Activated T-cell treated with anti-CD3 and anti-CD28 coated beads for 1 hour (primary cell): ENCODE measurements at regions not wholly inside any gene's neighbourhood (a gene's known extent, or its start where the extent isn't known, plus 50 kb on each side); places are given as distances from the start of the nearest gene placed in this dataset.

Source experiments
- DNase-seq: peaks from one replicate; pipeline ENCODE4 v3.0.0-alpha.2; 2020; ENCODE audit warnings: low read depth

DNA sequence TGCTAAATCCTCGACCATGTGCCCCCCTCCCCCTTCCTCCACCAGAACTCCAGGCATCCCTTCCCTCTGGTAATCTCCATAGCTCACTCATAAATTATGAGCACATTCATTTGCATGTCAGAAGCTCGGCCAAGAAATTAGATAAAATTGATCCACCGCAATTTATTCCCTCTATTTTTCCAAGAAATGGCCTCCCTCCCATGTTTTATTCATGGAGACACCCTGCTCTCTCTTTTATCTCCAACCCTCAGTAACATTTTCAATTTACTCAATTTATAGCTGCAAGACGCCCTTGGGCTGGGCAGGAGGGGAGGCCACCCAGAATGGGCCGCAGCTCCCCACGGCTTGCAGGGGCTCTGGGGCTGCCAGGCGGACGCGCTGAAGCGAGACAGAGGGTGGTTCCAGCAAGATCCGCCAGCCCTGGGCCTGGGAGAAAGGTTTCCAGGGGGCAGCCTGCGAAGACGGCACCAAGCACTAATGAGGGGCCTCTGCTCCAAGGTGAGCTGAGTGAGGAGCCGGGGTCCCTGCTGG is 54.7 kb upstream of the ZNF423 start:
- DNase-seq = no peak

GRCh38 chr16:49911430-49911829 is 55.5 kb upstream of the ZNF423 start:
- DNase-seq = no peak

DNA sequence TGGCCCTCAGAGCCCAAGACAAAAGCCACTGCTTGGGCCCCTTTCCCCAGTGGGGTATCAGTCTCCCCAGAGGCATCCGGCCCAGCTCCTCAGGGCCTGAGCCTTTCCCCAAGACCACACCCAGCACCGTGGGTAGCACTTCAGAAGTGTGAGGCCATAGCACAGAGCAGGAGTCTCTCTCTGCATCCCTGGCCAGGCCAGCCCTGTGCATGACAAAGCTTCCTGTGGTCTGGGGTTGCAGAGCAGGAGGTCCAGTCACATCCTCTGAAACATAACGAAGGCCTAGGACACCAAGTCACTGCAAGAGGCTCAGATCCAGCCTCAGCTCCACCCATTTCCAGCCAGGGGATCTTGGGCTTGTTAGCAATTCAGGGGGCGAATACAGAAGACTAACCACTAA is 56.8 kb upstream of the ZNF423 start:
- no peak for DNase-seq

DNA sequence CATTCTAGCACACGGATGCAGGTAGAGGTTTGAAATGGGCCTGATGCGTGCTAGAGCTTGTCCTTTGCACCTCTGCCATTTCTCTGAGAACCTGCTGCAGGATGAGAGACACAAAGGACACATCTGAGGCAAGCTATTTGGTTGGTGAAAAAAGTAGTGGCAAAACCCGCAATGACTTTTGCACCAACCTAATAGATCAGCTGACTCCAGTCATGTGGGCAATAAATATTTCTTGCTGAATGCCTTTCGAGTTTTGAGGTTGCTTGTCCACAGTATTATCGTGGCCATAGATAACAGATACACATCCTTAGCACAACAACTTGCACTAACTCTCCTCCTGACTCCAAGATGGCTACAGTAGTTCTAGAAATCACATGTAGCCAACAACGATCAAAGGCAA is 57.8 kb upstream of the ZNF423 start:
- DNase-seq = no peak

DNA sequence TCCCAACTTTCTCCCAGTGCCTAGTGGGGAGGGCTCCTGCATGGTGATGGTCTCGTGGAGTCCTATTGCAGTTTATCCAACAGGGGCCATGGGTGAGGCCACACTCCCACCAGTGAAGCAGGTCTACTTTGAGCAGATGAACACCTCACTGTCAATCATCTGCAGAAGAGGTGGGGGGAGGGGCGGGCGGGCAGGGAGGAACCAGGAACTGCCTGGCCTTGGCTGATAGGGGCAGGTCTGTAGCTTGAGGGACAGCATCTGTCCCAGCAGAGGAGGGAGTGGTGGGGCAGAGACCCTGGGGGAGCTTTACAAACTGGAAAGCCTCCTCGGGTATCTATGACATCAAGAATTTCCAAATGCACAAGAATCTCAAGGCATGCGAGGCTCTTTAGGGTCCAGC is 58.7 kb upstream of the ZNF423 start:
- no peak for DNase-seq

GRCh38 chr16:49918257-49918656 is 62.3 kb upstream of the ZNF423 start:
- no peak for DNase-seq

- no peak for DNase-seq
These were observed 63.4 kb upstream of the ZNF423 start for GRCh38 chr16:49919327-49919726.

GRCh38 chr16:49920397-49920796 is 64.5 kb upstream of the ZNF423 start:
- no peak for DNase-seq

- DNase-seq = no peak
These were observed 65.2 kb upstream of the ZNF423 start for GRCh38 chr16:49921106-49921505.

DNA sequence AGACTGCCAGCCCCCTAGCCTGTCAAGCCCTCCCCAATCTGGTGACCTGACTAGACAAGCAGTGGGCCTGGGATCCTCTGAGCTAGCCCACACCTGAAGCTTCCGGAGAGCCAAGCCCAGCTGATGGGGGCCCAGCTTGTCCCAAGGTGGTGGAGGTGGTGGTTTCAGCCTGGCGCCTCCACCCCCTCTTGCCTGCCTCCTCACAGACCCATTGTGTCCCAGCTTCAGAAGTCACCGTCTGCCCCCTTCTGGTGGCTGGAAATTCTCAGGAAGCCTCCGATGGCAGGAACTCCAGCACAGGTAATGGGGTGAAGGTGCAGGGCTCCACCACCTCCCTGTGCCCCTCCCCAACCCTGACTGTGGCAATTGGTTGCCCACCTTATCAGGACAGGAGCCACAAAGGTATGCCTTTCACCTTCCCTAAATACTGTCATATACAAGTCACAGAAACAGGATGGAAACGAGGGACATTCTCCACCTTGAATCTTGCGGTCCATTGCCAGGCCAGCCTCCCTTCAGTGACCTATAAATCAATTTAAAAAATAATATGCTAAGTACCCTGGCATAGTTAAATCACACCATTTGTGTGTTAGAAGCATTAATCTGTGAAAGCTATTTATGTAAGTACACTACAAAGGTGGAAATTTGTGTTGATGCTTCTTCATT is 66.0 kb upstream of the ZNF423 start:
- peak; percentile 17 for DNase-seq

GRCh38 chr16:49923411-49923810 is 67.5 kb upstream of the ZNF423 start:
- DNase-seq = no peak

DNA sequence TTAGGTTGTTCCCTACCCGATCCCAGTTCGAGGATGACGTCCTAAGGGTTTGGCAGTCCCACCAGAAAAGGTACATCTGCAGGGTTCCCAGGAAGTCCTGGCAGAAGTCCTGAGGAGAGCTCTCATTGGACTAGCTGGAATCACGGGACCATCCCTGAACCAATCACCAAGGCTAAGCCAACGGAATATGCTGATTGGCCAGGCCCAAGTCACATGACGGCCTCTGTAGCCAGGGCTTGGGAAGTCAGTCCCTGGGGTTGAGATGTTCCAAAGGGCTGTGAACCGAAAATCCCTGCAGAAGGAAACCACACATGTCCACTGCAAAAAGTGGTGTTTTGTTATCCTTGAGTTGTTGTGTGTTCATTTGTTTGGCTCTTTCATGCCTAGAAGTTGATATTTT is 68.2 kb upstream of the ZNF423 start:
- no peak for DNase-seq

GRCh38 chr16:49926941-49927340 is 71.0 kb upstream of the ZNF423 start:
- DNase-seq = no peak

- DNase-seq = no peak
These were observed 72.5 kb upstream of the ZNF423 start for GRCh38 chr16:49928176-49929041.

DNA sequence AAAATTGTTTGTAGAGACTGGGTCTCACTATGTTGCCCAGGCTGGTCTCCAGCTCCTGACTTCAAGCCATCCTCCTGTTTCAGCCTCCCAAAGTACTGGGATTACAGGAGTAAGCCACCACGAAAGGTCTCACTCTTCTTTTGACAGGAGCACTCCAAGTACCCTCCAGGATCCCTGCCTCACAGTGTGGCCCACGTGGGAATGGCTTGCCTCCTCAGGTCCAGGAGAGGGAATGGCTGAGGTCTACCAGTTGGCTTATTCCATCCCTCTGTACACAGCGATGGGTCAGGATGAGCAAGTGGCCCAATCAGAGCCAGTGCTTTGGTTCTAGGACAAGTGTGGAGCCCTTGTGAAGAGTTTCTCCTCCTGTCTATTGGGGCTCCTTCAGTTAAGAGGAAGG is 73.7 kb upstream of the ZNF423 start:
- DNase-seq = no peak

- no peak for DNase-seq
These were observed 74.9 kb upstream of the ZNF423 start for GRCh38 chr16:49930841-49931240.

- DNase-seq = no peak
These were observed 75.4 kb upstream of the ZNF423 start for GRCh38 chr16:49931266-49931665.

GRCh38 chr16:49931916-49932315 is 76.0 kb upstream of the ZNF423 start:
- DNase-seq = no peak

DNA sequence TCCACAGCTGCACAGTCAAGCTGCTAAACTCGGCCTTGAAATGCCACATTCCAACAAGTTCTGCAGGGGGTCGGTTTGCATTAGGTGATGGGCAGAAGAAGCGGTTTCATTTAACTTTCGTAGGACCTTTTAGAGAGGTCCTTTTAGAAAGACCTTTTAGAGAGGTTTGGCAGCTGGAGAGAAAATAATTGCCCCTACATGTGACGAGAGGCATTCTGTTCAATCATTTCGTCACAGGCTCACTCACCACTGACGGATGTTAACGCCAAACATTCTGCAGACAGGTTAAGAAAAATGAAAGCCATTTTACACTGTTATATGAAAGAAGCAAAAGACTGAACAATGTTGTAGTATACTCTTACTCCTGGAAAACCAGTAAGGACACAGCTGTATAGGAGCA is 76.5 kb upstream of the ZNF423 start:
- no peak for DNase-seq

GRCh38 chr16:49932946-49933345 is 77.0 kb upstream of the ZNF423 start:
- no peak for DNase-seq

DNA sequence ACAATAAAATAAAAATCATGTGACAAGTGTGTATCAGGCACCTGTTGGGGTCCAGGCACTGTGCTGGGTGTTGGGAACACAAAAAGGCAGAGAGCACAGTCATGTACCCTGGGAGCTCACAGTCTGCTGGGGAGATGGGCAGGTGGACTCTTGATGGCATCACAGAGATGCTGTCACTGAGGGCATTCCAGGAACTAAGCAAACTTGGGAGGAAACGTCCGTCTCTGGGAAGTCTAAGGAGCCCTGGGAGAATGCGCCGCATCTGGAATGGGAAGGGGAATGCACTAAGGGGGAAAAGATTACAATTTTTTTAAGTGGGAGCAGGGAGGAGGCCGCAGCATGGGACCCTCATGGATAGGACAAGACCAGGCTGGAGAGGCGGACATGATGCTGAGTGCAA is 80.9 kb upstream of the ZNF423 start:
- DNase-seq = no peak

DNA sequence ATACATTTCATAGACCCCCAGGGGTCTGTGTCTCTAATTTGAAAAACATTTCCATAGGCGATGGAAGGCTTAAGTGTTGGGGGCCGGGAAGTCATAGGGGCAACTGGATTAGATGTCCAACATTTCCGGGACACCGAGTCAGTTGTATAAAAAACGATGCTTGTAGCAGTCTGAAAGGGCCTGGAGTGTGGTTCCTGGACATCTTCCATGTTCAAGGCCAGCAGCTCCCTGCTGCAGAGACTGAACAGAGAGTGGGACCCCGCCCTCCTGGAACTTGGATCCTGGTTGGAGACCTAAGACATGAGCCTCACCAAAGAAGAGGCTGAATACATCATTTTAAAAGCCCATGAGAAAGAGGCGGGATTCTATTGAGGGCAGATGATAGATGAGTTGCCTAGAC is 82.0 kb upstream of the ZNF423 start:
- no peak for DNase-seq

DNA sequence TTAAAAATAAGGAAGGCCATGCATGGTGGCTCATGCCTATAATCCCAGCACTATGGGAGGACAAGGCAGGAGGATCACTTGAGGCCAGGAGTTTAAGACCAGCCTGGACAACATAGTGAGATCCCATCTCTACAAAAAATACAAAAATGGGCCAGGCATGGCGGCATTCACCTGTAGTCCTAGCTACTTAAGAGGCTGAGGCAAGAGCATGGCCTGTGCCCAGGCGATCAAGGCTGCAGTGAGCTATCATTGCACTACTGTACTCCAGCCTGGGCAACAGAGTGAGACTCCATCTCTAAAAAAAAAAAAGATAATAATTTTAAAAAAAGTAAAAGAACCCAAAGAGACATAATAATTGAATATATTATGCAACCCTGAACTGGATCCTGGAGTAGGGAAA is 83.6 kb upstream of the ZNF423 start:
- no peak for DNase-seq
